Esophagus squamous epithelium (tissue), 5 donors: ENCODE measurements at regions not wholly inside any gene's neighbourhood (a gene's known extent, or its start where the extent isn't known, plus 50 kb on each side); places are given as distances from the start of the nearest gene placed in this dataset.

Experiments used
- DNase-seq: peaks from one replicate; lab custom pipeline; 2025; lab: John Stamatoyannopoulos, UW
- H3K27ac ChIP-seq, 4 donors: fragments of 200-600 bp; sonication (generic); one replicate each; pipeline ENCODE4 v1.5.1; 2016 to 2019; ENCODE audit warnings: mild to moderate bottlenecking in 1 of 4
- H3K27me3 ChIP-seq, 4 donors: fragments of 200-600 bp; sonication (generic); 1 replicate in 3 of 4; 2 replicates in 1 of 4; pipeline versions ENCODE4 v1.5.1 to v1.6.0; 2017 to 2021; ENCODE audit warnings: antibody characterized with exemption in 1 of 4
- H3K36me3 ChIP-seq, 3 donors: fragments of 200-600 bp; sonication (generic); one replicate each; pipeline ENCODE4 v1.5.1; 2016 to 2019
- H3K4me1 ChIP-seq, 3 donors: fragments of 200-600 bp; sonication (generic); one replicate each; pipeline ENCODE4 v1.5.1; 2017 to 2019
- H3K4me3 ChIP-seq, 4 donors: fragments of 200-600 bp; sonication (generic); 1 replicate in 3 of 4; 2 replicates in 1 of 4; pipeline ENCODE4 v1.5.1; 2016 to 2019; ENCODE audit warnings: mild to moderate bottlenecking in 2 of 4, moderate library complexity in 1 of 4
- H3K9me3 ChIP-seq, 3 donors: fragments of 200-600 bp; sonication (generic); one replicate each; pipeline ENCODE4 v1.5.1; 2016 to 2019
- POLR2A ChIP-seq, 4 donors: fragments of 450-650 bp; IDR thresholded peaks; one replicate each; pipeline ENCODE4 v1.6.1; 2017; ENCODE audit warnings: antibody characterized with exemption in 4 of 4, mild to moderate bottlenecking in 4 of 4, moderate library complexity in 3 of 4
- WGBS, 2 donors: methylation state at CpG; one replicate each; pipeline ENCODE4 v1.1.5; 2018; 5-methylcytosine and 5-hydroxymethylcytosine counted together
- intact Hi-C: fragments of 100-400 bp; cut with DNase I; formaldehyde crosslinking; loops from one replicate; pipeline ENCODE4 v1.15.0; 2022
- TF ChIP-seq, protein P1 (sequence below), 6 experiments: fragments of 450-650 bp in 4 of 6; fragments of 200-600 bp in 2 of 6; sonication (generic) in 2 of 6; IDR thresholded peaks; one replicate each; pipeline ENCODE4 v1.5.1; 2016 to 2019; ENCODE audit warnings: antibody characterized with exemption in 6 of 6, mild to moderate bottlenecking in 4 of 6, moderate library complexity in 4 of 6
- donor health status: DM: yes; HTN: yes; CAD: no.

GRCh38 chr6:103140308-103141027, 1719.3 kb downstream of the HACE1 start:
- Histone ChIP-seq H3K36me3 (no peaks in the 10 kb centered on the region), H3K4me3 (no peak overlapping the region), H3K27ac (no peak overlapping the region), H3K4me1 (no peaks in the 10 kb centered on the region), H3K27me3 (no peaks in the 10 kb centered on the region), H3K9me3 (no peaks in the 10 kb centered on the region)
- WGBS, 2 donors: 60 to 85% methylated on average over 1 to 4 of the region's 6 CpGs
- TF ChIP-seq POLR2A (IDR thresholded peaks at IDR 0.05): no peak
- TF ChIP-seq, protein P1, sequence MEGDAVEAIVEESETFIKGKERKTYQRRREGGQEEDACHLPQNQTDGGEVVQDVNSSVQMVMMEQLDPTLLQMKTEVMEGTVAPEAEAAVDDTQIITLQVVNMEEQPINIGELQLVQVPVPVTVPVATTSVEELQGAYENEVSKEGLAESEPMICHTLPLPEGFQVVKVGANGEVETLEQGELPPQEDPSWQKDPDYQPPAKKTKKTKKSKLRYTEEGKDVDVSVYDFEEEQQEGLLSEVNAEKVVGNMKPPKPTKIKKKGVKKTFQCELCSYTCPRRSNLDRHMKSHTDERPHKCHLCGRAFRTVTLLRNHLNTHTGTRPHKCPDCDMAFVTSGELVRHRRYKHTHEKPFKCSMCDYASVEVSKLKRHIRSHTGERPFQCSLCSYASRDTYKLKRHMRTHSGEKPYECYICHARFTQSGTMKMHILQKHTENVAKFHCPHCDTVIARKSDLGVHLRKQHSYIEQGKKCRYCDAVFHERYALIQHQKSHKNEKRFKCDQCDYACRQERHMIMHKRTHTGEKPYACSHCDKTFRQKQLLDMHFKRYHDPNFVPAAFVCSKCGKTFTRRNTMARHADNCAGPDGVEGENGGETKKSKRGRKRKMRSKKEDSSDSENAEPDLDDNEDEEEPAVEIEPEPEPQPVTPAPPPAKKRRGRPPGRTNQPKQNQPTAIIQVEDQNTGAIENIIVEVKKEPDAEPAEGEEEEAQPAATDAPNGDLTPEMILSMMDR (IDR thresholded peaks at IDR 0.05): no peak
- intact Hi-C loops: no loop called here
- DNase-seq: no peak

GRCh38 chr6:103139377-103139776, 1720.3 kb downstream of the HACE1 start:
- no peaks in the 10 kb centered on the region for H3K9me3 ChIP-seq
- H3K27me3 ChIP-seq: no peaks in the 10 kb centered on the region
- H3K36me3 ChIP-seq: no peaks in the 10 kb centered on the region
- DNase-seq: no peak
- no peak overlapping the region for H3K4me3 ChIP-seq
- no peak overlapping the region for H3K27ac ChIP-seq
- intact Hi-C loops: no loop called here
- no peaks in the 10 kb centered on the region for H3K4me1 ChIP-seq
- TF ChIP-seq POLR2A (IDR thresholded peaks at IDR 0.05): no peak
- TF ChIP-seq, protein P1 (IDR thresholded peaks at IDR 0.05): no peak

- TF ChIP-seq POLR2A (IDR thresholded peaks at IDR 0.05): no peak
- TF ChIP-seq, protein P1 (IDR thresholded peaks at IDR 0.05): no peak
- DNase-seq: no peak
- WGBS, 2 donors: 71 to 78% methylated on average over 4 of the region's 4 CpGs
Measured at GRCh38 chr6:103124471-103124870, 1731.0 kb downstream of the GRIK2 start.

GRCh38 chr6:103122766-103123601, 1729.5 kb downstream of the GRIK2 start:
- intact Hi-C loops: no loop called here
- 26 to 51% methylated on average over 5 to 9 of the region's 10 CpGs for WGBS, 2 donors
- H3K36me3 ChIP-seq: no peaks in the 10 kb centered on the region
- no peak for DNase-seq
- no peaks in the 10 kb centered on the region for H3K9me3 ChIP-seq
- no peaks in the 10 kb centered on the region for H3K4me1 ChIP-seq
- H3K27ac ChIP-seq: no peak overlapping the region
- TF ChIP-seq, protein P1 (IDR thresholded peaks at IDR 0.05): peak in 1 of 6 experiments; percentile 9
- no peak for TF ChIP-seq POLR2A (IDR thresholded peaks at IDR 0.05)
- H3K27me3 ChIP-seq: no peaks in the 10 kb centered on the region
- H3K4me3 ChIP-seq: no peak overlapping the region

More at GRCh38 chr6:103124471-103124870, 1731.0 kb downstream of the GRIK2 start:
- H3K9me3 ChIP-seq: no peaks in the 10 kb centered on the region
- no peak overlapping the region for H3K27ac ChIP-seq
- no peaks in the 10 kb centered on the region for H3K4me1 ChIP-seq
- H3K4me3 ChIP-seq: no peak overlapping the region
- intact Hi-C loops: no loop called here
- no peaks in the 10 kb centered on the region for H3K36me3 ChIP-seq
- no peaks in the 10 kb centered on the region for H3K27me3 ChIP-seq

- H3K4me1 ChIP-seq: no peaks in the 10 kb centered on the region
- H3K36me3 ChIP-seq: no peaks in the 10 kb centered on the region
- WGBS, 2 donors: 70 to 85% methylated on average over 3 of the region's 3 CpGs
Measured at GRCh38 chr6:103119056-103119455, 1725.5 kb downstream of the GRIK2 start.

More at GRCh38 chr6:103119056-103119455, 1725.5 kb downstream of the GRIK2 start:
- TF ChIP-seq, protein P1 (IDR thresholded peaks at IDR 0.05): no peak
- no peak for TF ChIP-seq POLR2A (IDR thresholded peaks at IDR 0.05)
- no peak for DNase-seq
- no peaks in the 10 kb centered on the region for H3K27me3 ChIP-seq
- H3K27ac ChIP-seq: no peak overlapping the region
- H3K9me3 ChIP-seq: no peaks in the 10 kb centered on the region
- intact Hi-C loops: no loop called here
- no peak overlapping the region for H3K4me3 ChIP-seq
